ENCODE measurements at regions not wholly inside any gene's neighbourhood (a gene's known extent, or its start where the extent isn't known, plus 50 kb on each side); places are given as distances from the start of the nearest gene placed in this dataset.

GRCh38 chr2:172345956-172346555 lies 81.3 kb upstream of the ITGA6 start:
- CTCF ChIA-PET (ENCODE audit: unreplicated experiment) = no interaction called here
- H3K79me2 ChIP-seq (ENCODE audit: insufficient read depth, low read depth, low read length) = no peaks in the 10 kb centered on the region
- no TSS peak for BruUV-seq (replicated peaks)
- H3K27ac ChIP-seq (ENCODE audit: low read depth, low read length, poor library complexity, severe bottlenecking) = no peak overlapping the region
- no peak overlapping the region for H2AFZ ChIP-seq (ENCODE audit: low read length)
- no peaks in the 10 kb centered on the region for H3K4me1 ChIP-seq (ENCODE audit: insufficient read depth, low read length, poor library complexity, severe bottlenecking)
- no peaks in the 10 kb centered on the region for H4K20me1 ChIP-seq (ENCODE audit: insufficient read depth, low read length)
- H3K4me2 ChIP-seq (ENCODE audit: low read length) = no peak overlapping the region
- no peaks in the 10 kb centered on the region for H3K36me3 ChIP-seq (ENCODE audit: insufficient read depth, low read length)
- no peak for TF ChIP-seq EZH2phosphoT487 (IDR thresholded peaks at IDR 0.05; ENCODE audit: borderline replicate concordance, low read depth, low read length)
- no peak for TF ChIP-seq CTCF (conservative IDR thresholded peaks at IDR 0.05; ENCODE audit: low read length)
- intact Hi-C loops (cut with micrococcal nuclease; ENCODE audit: unreplicated experiment) = no loop called here
- no peak overlapping the region for H3K4me3 ChIP-seq (ENCODE audit: low read depth, low read length, poor library complexity, severe bottlenecking)
- H3K9me3 ChIP-seq (ENCODE audit: low read length) = no peaks in the 10 kb centered on the region
- H3K9me2 ChIP-seq (ENCODE audit: insufficient read depth, low read length) = no peaks in the 10 kb centered on the region
- DNase-seq (ENCODE audit: low spot score) = no peak
- POLR2A ChIA-PET = no interaction called here

- CTCF ChIA-PET (ENCODE audit: unreplicated experiment) = no interaction called here
- intact Hi-C loops (cut with micrococcal nuclease; ENCODE audit: unreplicated experiment) = no loop called here
- H3K36me3 ChIP-seq (ENCODE audit: insufficient read depth, low read length) = no peaks in the 10 kb centered on the region
- H3K4me3 ChIP-seq (ENCODE audit: low read depth, low read length, poor library complexity, severe bottlenecking) = no peak overlapping the region
- no peak overlapping the region for H3K27ac ChIP-seq (ENCODE audit: low read depth, low read length, poor library complexity, severe bottlenecking)
- H3K9me2 ChIP-seq (ENCODE audit: insufficient read depth, low read length) = no peaks in the 10 kb centered on the region
- no peaks in the 10 kb centered on the region for H3K79me2 ChIP-seq (ENCODE audit: insufficient read depth, low read depth, low read length)
- no peak overlapping the region for H2AFZ ChIP-seq (ENCODE audit: low read length)
- DNase-seq (ENCODE audit: low spot score) = no peak
- H3K9me3 ChIP-seq (ENCODE audit: low read length) = no peaks in the 10 kb centered on the region
- H3K4me1 ChIP-seq (ENCODE audit: insufficient read depth, low read length, poor library complexity, severe bottlenecking) = no peaks in the 10 kb centered on the region
- BruUV-seq (replicated peaks) = no TSS peak
- TF ChIP-seq EZH2phosphoT487 (IDR thresholded peaks at IDR 0.05; ENCODE audit: borderline replicate concordance, low read depth, low read length) (no peak), CTCF (conservative IDR thresholded peaks at IDR 0.05; ENCODE audit: low read length) (no peak)
- no peak overlapping the region for H3K4me2 ChIP-seq (ENCODE audit: low read length)
- POLR2A ChIA-PET = no interaction called here
- no peaks in the 10 kb centered on the region for H4K20me1 ChIP-seq (ENCODE audit: insufficient read depth, low read length)
These were observed 78.7 kb upstream of the ITGA6 start for GRCh38 chr2:172348555-172349288.

- TF ChIP-seq CTCF (conservative IDR thresholded peaks at IDR 0.05; ENCODE audit: low read length) = no peak
- no peak for TF ChIP-seq EZH2phosphoT487 (IDR thresholded peaks at IDR 0.05; ENCODE audit: borderline replicate concordance, low read depth, low read length)
- Histone ChIP-seq H4K20me1 (ENCODE audit: insufficient read depth, low read length) (no peaks in the 10 kb centered on the region), H3K9me3 (ENCODE audit: low read length) (no peaks in the 10 kb centered on the region), H3K27ac (ENCODE audit: low read depth, low read length, poor library complexity, severe bottlenecking) (no peak overlapping the region), H3K9me2 (ENCODE audit: insufficient read depth, low read length) (no peaks in the 10 kb centered on the region), H3K36me3 (ENCODE audit: insufficient read depth, low read length) (no peaks in the 10 kb centered on the region), H2AFZ (ENCODE audit: low read length) (no peak overlapping the region), H3K4me2 (ENCODE audit: low read length) (no peak overlapping the region), H3K4me1 (ENCODE audit: insufficient read depth, low read length, poor library complexity, severe bottlenecking) (no peaks in the 10 kb centered on the region), H3K79me2 (ENCODE audit: insufficient read depth, low read depth, low read length) (no peaks in the 10 kb centered on the region), H3K4me3 (ENCODE audit: low read depth, low read length, poor library complexity, severe bottlenecking) (no peak overlapping the region)
- intact Hi-C loops (cut with micrococcal nuclease; ENCODE audit: unreplicated experiment) = no loop called here
- no TSS peak for BruUV-seq (replicated peaks)
- ChIA-PET POLR2A (no interaction called here), CTCF (ENCODE audit: unreplicated experiment) (no interaction called here)
- no peak for DNase-seq (ENCODE audit: low spot score)
These were observed 76.4 kb upstream of the ITGA6 start for GRCh38 chr2:172350839-172351479.
